HG03196 (cell line): ENCODE measurements at regions not wholly inside any gene's neighbourhood (a gene's known extent, or its start where the extent isn't known, plus 50 kb on each side); places are given as distances from the start of the nearest gene placed in this dataset.
"Not testable (repeated sequence)": the region's sequence is repeated elsewhere in the genome, so short reads cannot be mapped to it uniquely, and the experiment has no call there.

Experiments used
- ATAC-seq: cut with Tn5 transposase; IDR thresholded peaks from one replicate; pipeline ENCODE4 v1.9.1; 2021; ENCODE audit not compliant: unreplicated experiment

DNA sequence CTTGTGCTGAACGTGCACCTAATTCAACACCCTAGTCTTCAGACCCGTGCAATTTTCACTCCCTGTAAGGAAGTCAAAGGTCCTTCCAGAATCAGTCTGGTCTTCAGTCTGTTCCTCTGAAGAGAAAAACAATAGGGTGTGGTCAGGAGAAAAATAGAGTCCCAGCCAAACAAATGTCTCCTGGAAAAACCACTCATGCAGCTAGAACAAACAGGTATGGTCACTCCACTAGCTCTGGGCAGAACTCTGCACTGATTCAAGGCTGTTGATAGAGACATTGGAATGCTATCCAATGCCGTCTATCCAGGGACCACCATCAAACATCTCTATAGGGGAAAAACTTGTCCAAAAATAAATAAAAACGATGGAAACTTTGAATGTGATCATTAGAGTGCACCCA lies 81.8 kb upstream of the MAP3K1 start:
- ATAC-seq = no peak

DNA sequence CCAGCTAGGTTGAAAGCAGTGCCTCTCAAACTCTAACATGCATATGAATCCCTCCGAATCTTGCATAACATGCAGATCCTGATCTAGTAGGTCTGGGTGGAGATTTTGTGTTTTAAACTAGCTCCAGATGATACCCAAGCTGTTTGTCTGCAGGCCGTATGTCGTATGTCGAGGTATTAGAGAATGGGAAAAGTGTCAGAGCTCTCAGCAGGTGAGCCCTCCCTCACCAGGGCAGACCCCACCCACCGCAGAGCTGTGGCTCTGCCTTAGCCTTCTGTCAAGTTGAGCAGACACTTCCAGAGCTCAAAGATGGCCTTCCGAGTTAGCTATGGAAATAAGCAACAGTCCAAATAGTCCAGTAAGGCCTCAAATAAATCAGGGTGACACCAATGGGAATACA lies 83.2 kb upstream of the MAP3K1 start:
- no peak for ATAC-seq

DNA sequence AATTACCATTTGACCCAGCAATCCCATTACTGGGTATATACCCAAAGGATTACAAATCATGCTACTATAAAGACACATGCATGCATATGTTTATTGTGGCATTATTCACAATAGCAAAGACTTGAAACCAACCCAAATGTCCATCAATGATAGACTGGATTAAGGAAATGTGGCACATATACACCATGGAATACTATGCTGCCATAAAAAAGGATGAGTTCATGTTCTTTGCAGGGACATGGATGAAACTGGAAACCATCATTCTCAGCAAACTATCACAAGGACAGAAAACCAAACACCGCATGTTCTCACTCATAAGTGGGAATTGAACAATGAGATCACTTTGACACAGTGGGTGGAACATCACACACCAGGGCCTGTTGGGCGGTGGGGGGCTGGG lies 83.9 kb upstream of the MAP3K1 start:
- ATAC-seq = not testable (repeated sequence)

- no peak for ATAC-seq
Observed at GRCh38 chr5:56729488-56729887, 85.9 kb upstream of the MAP3K1 start.

- ATAC-seq = no peak
Observed at GRCh38 chr5:56725711-56726411, 89.5 kb upstream of the MAP3K1 start.

GRCh38 chr5:56724857-56725256 lies 90.5 kb upstream of the MAP3K1 start:
- ATAC-seq = not testable (repeated sequence)

DNA sequence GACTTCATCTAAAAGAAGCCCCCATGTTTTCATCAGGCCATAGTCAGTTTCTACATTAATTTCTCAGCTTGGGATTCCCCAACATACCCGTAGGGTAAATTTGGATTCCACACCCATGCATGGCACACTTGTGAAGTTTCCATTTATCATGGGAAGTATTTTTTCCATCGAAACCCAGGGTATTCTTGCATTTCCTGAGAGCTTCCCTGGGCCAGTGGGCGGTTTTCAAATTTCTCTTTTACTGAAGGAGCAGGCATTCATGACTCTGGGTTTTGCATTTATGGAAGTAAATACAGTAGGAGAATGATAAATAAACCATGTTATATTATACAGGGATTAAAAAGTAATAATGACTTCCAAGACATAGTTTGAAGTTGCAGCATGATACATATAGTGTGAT lies 93.0 kb upstream of the MAP3K1 start:
- no peak for ATAC-seq

- no peak for ATAC-seq
Observed at GRCh38 chr5:56717253-56717987, 97.9 kb upstream of the MAP3K1 start.

DNA sequence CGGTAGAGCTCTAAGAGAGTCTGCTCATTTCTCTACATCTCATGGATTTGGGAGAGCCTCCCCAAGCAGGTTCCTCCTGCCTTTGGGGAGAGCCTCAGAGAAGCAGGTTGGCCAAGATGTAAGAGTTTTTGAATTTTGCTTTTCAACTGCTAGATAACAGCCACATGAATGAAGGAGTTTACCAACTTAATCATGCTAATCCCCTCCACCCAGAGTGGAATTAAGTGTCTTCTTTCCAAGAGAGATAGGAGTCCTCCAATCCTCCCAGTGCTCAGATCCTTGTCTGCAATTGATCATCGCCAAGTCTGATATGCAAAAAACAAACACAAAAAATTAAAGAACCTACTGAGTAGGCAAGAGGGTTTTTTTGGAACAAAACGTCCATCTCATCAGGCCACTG lies 99.4 kb upstream of the MAP3K1 start:
- no peak for ATAC-seq

GRCh38 chr5:56712895-56713591 lies 102.3 kb upstream of the MAP3K1 start:
- no peak for ATAC-seq

GRCh38 chr5:56710826-56711590 lies 104.3 kb upstream of the MAP3K1 start:
- ATAC-seq = no peak

GRCh38 chr5:56706504-56706903 lies 108.8 kb upstream of the MAP3K1 start:
- no peak for ATAC-seq

DNA sequence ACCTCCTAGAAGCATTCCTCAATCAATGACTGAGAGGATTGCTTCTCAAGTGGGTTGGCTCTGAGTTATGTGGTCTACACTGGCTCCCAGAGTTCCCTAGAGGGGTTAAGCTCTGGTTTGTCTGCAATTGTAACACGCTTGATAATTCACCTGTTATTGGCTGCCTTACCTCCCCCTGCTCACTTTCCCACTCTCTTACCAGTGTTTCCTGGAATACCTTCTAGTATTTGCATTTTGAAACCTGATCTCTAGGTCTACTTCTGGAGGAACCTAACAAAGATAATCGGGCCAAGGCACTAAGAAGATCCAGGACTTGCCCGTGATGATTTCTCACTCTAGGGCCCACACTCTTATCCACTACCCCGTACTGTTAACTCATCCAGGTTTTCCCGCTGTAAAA lies 110.1 kb upstream of the MAP3K1 start:
- ATAC-seq = no peak

- no peak for ATAC-seq
Observed at GRCh38 chr5:56703952-56704351, 111.4 kb upstream of the MAP3K1 start.

- ATAC-seq = no peak
Observed at GRCh38 chr5:56700711-56701110, 114.6 kb upstream of the MAP3K1 start.

DNA sequence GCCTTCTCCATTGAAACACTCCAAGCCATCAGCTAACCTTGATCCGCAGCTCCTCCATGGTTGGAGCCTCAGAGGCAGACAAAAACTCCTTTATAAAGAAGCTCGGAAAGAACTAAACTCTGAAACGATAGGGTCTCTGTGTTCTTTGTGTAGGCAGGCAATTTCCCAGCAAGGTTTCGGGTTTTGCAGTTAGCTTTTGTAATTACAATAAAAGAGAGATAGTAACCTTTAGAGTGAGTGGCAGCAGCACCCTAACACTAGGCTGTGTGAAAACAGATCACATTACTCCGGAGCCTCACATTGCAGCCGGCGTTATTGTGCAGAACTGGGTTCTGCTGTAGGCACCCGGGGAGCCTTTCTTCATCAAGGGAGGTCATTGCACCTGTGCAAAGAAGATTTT lies 115.8 kb upstream of the MAP3K1 start:
- ATAC-seq = no peak

DNA sequence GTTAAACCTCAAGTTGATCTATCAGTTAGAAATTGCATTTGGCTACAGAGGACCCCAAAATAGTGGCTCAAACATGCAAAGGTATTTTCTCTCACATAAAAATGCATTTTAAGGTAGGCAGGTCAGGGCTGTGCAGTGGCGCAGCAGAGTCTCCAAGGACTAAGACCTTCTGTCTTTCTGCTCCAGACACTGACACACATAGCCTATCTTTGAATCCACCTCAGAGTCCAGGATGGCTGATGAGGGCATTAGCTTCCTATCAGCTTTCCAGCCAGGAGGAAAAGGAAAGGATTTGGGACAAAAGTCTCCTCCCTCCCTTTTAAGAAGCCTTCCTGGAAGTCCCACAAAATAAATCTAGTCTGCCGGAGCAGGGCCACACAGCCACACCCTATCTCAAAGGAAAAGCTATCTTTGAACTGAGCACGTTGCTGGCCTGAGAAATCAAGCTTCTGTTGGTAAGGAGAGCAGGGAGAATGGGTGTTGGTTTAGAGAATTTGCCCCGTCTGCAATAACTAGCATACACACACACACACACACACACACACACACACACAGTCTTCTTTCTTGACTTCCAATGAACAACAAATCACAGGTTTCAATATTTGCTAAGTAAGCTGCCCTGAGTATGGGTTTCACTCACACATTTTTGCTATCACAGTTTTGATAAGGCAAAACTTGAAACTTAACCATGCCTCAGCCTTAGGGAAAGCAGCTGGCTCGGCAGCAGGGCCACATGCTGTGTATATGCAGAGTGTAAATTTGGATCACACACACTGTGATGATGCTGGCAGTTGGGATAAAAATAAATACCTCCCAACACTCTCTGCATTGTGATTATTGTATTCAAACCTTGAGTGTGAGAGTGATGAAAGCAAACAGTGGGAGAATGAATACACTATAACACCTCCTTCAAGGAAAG lies 116.6 kb upstream of the MAP3K1 start:
- ATAC-seq = no peak

- no peak for ATAC-seq
Observed at GRCh38 chr5:56696900-56697299, 118.4 kb upstream of the MAP3K1 start.

GRCh38 chr5:56693220-56693579 lies 122.1 kb upstream of the MAP3K1 start:
- ATAC-seq = no peak
